Endothelial cell of umbilical vein (primary cell): ENCODE measurements at regions not wholly inside any gene's neighbourhood (a gene's known extent, or its start where the extent isn't known, plus 50 kb on each side); places are given as distances from the start of the nearest gene placed in this dataset.

ENCODE experiments used
- EZH2 ChIP-seq: IDR thresholded peaks from 2 replicates; pipeline ENCODE4 v1.6.1; 2012; ENCODE audit warnings: borderline replicate concordance, low read depth, mild to moderate bottlenecking, moderate library complexity, low read length, inconsistent platforms; ENCODE audit not compliant: severe bottlenecking
- JUN ChIP-seq: IDR thresholded peaks from 2 replicates; pipeline ENCODE4 v1.6.1; 2011; ENCODE audit warnings: borderline replicate concordance, low read depth; ENCODE audit not compliant: insufficient read length, insufficient read depth
- POLR2A ChIP-seq: IDR thresholded peaks from 2 replicates; pipeline ENCODE4 v1.6.1; 2012; ENCODE audit warnings: low read depth, mild to moderate bottlenecking, control low read depth, low read length
- POLR2AphosphoS5 ChIP-seq: IDR thresholded peaks from 2 replicates; pipeline ENCODE4 v1.6.1; 2012; ENCODE audit warnings: low read depth, mild to moderate bottlenecking, control low read depth, low read length, moderate library complexity; ENCODE audit not compliant: insufficient read depth
- TF ChIP-seq, protein P1 (sequence below), 2 donors: IDR thresholded peaks; 1 replicate in 1 of 2; 2 replicates in 1 of 2; pipeline ENCODE4 v1.5.1; 2011; ENCODE audit warnings: low read length in 2 of 2, mild to moderate bottlenecking in 2 of 2, moderate library complexity in 2 of 2, control low read depth in 1 of 2, inconsistent platforms in 1 of 2, low read depth in 1 of 2; ENCODE audit not compliant: insufficient read depth in 1 of 2; ENCODE audit errors: extremely low read depth in 1 of 2
- TF ChIP-seq, protein P2 (sequence below): IDR thresholded peaks from 2 replicates; pipeline ENCODE4 v1.6.1; 2011; ENCODE audit not compliant: insufficient read depth, insufficient read length

DNA sequence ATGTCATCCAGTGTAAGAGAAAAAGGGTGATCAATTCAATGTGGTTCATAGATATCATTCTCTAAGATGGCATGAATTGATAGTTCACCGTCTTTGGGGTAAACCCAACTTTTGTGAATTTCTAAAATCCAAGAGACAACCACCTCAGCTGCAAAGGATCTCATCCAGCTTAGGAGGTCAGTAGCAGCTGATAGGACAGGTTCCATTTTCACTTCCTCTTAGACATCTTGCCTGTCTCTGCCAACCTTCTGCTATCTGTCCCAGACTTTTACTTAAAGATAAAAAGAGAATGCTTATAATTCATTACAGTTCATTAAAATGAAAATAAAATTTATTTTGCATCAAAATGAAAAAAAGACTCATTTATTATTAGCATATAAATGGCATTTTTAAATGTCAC is 468.2 kb downstream of the XYLT1 start:
- TF ChIP-seq, protein P1, sequence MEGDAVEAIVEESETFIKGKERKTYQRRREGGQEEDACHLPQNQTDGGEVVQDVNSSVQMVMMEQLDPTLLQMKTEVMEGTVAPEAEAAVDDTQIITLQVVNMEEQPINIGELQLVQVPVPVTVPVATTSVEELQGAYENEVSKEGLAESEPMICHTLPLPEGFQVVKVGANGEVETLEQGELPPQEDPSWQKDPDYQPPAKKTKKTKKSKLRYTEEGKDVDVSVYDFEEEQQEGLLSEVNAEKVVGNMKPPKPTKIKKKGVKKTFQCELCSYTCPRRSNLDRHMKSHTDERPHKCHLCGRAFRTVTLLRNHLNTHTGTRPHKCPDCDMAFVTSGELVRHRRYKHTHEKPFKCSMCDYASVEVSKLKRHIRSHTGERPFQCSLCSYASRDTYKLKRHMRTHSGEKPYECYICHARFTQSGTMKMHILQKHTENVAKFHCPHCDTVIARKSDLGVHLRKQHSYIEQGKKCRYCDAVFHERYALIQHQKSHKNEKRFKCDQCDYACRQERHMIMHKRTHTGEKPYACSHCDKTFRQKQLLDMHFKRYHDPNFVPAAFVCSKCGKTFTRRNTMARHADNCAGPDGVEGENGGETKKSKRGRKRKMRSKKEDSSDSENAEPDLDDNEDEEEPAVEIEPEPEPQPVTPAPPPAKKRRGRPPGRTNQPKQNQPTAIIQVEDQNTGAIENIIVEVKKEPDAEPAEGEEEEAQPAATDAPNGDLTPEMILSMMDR (IDR thresholded peaks at IDR 0.05; ENCODE audit: extremely low read depth in 1 of 2, insufficient read depth in 1 of 2, low read depth in 1 of 2, low read length in 2 of 2), result no peak
- TF ChIP-seq POLR2A (no peak), JUN (no peak), POLR2AphosphoS5 (no peak), EZH2 (no peak)
- TF ChIP-seq, protein P2, sequence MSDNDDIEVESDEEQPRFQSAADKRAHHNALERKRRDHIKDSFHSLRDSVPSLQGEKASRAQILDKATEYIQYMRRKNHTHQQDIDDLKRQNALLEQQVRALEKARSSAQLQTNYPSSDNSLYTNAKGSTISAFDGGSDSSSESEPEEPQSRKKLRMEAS, result no peak
